ENCODE measurements at regions not wholly inside any gene's neighbourhood (a gene's known extent, or its start where the extent isn't known, plus 50 kb on each side); places are given as distances from the start of the nearest gene placed in this dataset.

- TF ChIP-seq CTCF (optimal IDR thresholded peaks at IDR 0.05 in 1 of 3, IDR thresholded peaks at IDR 0.05 in 1 of 3, conservative IDR thresholded peaks at IDR 0.05 in 1 of 3; ENCODE audit: extremely low read depth in 1 of 3, insufficient read depth in 2 of 3, low read length in 3 of 3) (no peak), EZH2 (IDR thresholded peaks at IDR 0.05; ENCODE audit: low read length) (no peak)
Measured at GRCh38 chr4:98780926-98781325, 122.5 kb upstream of the TSPAN5 start.
